CD4-positive, alpha-beta T cell treated with Interleukin-21 for 1 hour (primary cell): ENCODE measurements at regions not wholly inside any gene's neighbourhood (a gene's known extent, or its start where the extent isn't known, plus 50 kb on each side); places are given as distances from the start of the nearest gene placed in this dataset.

ENCODE experiments used
- DNase-seq: peaks from one replicate; pipeline ENCODE4 v3.0.0-alpha.2; 2020

- DNase-seq: no peak
Measured at GRCh38 chr13:107450931-107451330, 764.4 kb downstream of the LIG4 start.

DNA sequence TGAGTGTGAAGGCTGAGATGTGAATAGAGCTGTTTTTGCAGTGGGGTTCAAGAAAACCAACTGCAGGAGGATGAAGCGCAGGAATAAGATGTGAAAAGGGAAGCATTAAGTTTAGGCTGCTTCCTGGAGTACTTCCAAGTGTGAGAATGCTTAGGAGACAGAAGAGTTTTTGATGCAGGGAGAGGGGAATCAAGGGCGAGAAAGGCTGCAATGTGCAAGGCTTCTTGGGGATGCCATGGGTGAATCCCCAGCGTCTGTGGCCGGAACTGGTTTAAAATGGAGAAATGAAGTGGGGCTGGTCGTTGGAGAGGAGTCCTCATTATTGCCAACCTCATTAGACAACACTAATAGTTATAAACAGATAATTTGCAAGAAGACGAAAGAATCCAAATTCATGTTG is 764.9 kb downstream of the LIG4 start:
- DNase-seq: no peak

- DNase-seq: no peak
Measured at GRCh38 chr13:107447591-107447990, 767.7 kb downstream of the LIG4 start.

DNA sequence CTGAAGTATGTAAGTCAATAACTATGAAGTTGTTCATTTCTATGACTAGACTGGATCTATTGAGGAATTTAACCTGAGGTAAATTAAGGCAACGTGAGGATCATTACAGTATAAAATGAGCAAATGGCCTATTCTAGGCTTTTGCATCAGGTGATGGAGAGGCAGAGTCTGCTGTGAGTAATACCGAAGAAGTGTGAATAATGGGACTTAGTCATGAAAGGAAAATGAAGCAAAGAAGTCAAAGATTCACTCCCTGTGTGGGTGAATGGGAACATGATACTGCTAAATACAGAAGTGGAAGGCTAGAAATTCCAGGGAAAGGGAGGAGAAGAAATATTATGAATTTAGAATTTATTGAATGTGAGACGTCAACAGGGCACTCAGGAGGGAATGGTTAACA is 774.1 kb downstream of the LIG4 start:
- no peak for DNase-seq

DNA sequence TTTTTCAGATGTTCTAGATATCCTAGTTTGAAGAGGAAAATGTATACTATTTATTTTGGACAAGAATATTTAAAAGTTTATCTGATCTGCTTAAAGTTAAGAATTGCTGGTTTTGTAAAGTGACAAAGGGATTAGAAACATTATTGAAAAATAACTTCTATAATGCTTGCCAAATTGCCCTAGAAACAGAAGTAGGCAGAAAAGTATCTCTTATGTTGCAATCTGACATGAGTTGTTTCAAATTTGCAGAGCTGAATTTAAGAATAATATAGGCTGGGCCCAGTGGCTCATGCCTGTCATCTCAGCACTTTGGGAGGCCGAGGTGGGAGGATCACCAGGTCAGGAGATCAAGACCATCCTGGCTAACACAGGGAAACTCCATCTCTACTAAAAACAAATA is 777.1 kb downstream of the LIG4 start:
- no peak for DNase-seq

GRCh38 chr13:107434347-107434746 is 781.0 kb downstream of the LIG4 start:
- DNase-seq: no peak

GRCh38 chr13:107427536-107427935 is 787.8 kb downstream of the LIG4 start:
- DNase-seq: no peak

DNA sequence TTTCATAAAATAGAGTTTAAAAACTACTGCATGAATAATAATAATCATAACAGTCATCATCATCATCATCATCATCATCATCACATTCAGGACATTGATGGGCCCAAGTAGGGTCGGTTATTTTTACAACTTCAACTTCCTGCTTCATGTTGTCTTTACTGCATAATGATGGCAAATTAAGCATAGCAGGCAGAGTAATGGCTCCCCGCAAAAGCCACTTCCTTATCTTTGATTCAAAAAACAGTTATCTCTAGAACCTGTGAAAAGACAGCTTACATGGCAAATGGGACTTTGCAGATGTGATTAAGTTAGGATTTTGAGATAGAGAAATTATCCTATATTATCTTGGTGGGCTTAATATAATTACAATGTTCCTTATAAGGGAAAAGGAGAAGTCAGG is 792.9 kb downstream of the LIG4 start:
- DNase-seq: no peak

DNA sequence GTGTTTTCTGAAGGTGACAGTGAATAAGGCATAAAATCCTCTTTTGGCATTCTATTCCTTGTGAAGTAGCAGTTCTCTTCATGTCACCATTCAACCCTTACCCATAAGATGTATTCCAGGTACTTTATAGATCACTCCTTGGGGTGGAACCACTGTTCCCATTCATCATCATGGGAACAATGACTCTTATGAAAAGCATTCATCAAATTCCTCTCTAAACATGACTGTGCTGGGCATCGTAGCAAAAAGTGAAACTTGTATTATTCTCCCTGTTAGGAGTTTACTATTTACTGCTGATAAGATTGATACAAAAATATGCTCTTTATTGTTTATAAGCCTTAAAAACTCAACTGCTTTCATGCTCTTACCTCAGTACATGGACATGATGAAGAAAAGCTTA is 793.4 kb downstream of the LIG4 start:
- DNase-seq: no peak

GRCh38 chr13:107421028-107421427 is 794.3 kb downstream of the LIG4 start:
- DNase-seq: no peak

DNA sequence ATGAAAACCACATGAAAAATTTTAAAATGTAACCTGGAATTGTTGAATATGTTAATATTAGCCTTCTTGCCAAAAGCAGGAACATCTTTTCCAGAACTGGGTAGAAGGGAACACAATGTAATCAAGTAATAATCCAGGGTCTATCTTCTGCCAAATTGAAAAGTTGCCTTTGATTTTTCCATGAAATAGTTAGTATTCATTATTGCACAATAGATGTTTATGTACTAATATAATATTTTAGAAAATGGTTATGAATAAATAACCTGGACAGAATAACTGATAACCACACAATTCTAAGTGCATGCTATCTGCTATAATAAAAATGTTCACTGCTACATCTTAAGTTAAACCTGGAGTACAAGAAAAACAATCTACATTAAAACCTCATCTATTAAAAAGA is 802.3 kb downstream of the LIG4 start:
- DNase-seq: no peak

DNA sequence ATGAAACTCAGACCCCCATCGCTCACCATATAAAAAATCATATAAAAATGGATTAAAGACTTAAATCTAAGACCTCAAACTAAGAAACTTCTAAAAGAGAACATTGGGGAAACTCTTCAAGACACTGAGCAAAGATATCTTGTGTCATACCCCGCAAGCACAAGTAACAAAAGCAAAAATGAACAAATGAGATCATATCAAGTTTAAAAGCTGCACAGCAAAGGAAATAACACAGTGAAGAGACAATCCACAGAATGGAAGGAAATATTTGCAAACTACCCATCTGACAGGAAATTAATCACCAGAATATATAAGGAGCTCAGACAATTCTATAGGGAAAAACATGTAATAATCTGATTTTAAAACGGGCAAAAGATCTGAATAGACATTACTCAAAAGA is 808.3 kb downstream of the LIG4 start:
- DNase-seq: no peak

GRCh38 chr13:107395927-107396662 is 819.2 kb downstream of the LIG4 start:
- DNase-seq: no peak

DNA sequence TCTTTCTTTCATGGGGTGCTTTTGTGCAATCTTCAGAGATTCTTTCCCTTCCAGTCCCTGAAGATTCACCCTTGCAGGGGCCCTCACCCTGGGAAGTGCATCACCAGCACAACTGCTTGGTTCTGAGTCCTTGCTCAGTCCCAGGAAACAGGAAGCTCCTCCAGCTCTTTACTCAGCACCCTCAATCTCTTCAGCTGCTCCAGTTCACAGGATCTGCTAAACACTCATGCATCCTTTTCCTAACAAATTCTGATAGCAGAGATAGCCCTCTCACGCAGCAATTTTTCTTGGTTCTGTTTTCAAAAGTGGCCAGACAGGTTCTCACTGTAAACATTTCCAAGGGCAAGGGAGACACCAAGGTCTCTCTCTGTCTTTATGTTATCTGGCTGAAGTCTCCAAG is 823.1 kb downstream of the LIG4 start:
- DNase-seq: no peak

- no peak for DNase-seq
Measured at GRCh38 chr13:107387525-107387924, 819.6 kb upstream of the ARGLU1 start.

DNA sequence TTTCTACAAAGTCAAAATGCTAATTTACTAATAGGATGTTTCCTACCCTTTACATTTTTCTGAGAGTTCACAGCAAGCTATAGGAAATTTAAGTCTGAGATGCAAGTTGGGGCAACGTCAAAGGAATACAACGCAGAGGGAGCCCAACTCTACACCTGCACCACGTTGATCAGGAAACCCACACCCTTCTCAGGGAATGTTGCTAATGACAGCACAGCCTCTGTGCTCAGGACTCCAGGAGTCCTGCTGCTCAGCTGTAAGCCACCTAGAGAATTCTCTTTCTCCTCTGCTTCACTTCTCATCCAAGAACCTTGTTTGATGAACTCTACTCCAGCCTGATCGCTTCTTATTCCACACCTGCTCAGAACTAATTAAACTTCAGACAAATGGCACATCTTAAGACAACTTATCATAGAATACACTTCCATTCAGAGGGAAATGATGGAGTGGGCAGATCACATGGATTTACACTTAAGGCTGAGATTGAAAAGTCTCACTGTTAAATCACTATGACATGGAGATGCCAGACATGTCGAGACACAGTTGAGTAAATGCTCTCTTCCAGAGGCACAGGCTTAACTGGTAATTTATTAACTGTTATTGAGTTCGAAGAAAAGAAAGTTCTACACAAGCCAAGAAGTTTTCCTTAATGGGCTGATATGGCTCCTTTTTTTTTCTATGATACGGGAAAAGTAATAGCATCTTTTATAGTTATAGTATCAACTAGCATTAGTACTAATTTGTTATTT is 811.6 kb upstream of the ARGLU1 start:
- no peak for DNase-seq

- DNase-seq: no peak
Measured at GRCh38 chr13:107376341-107377125, 808.6 kb upstream of the ARGLU1 start.

DNA sequence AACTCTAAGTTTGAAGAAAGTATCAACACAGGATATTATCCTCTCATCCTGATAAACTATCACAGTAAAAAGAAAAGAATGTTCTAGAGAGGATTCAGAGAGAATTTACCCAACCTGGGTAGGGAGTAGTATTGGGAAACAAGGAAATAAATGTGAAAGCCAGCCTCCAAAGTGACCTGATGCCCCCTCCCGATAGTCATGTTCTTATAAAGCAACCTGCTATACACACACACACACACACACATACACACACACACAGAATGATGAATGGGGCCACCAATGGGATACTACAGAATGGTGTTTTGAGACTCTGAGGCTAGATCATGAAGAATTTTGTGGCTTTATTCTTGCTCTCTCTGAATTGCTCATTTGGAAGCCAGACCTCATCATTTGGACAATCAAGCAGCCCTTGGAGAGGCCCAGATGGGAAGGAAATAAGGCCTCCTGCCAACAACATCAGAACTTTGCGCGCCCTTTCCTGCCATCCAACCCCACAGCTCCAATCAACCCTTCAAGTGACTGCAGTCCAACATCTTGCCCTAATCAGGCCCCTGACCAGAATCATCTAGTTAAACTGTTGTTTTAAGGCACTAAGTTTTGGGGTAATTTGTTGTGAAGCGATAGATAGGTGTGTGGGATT is 807.9 kb upstream of the ARGLU1 start:
- no peak for DNase-seq

DNA sequence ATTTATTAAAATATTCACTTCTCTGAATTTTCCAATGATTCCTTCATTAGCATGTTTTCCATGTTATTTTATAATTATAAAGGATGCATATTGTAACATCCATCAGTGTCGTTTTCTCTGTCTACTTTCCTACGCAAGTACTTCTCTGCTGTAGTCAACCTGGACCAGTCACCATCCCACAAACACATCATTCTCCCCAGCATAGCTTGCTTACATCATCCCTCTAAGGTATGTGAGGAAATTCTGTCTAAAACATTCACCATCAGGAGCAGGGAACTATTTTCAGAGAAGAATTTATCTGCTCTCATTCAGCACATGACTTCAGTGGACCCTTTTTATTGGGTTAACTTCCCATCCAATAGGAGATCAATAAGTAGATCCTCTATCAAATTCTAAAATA is 806.1 kb upstream of the ARGLU1 start:
- no peak for DNase-seq

GRCh38 chr13:107373551-107373950 is 805.6 kb upstream of the ARGLU1 start:
- no peak for DNase-seq

DNA sequence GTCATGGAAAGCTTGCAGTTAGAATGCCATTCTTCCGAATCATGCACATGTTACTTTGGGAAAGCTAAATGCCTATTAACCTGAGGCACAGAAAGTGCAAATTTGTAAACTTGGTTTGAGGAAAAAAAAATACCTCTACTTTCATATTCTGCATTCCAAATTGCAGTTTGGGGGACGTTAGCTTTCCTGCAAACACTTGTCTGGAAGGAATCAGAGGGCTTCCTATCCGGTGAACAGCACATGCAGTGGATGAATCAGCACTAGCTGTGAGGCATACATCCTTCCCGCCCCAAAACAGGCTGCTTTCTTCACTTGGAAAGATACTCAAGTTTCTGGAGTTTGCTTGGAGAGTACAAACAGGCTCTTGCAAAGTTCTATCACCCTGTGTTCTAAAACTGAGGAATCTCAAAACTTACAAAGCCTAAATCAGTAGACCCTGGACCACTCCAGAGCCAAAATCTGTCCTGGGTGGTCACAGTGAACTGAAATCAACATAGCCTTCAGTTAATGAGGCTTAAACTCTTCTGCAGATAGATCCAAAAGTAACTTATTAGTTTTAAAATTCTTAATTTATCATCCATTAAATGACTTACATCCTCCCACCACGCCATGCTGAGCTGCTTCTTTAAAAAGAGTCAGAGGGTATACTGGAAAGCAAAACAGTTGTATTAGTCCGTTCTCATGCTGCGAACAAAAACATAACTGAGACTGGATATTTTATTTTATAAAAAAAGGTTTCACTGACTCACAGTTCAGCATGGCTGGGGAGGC is 802.3 kb upstream of the ARGLU1 start:
- no peak for DNase-seq

DNA sequence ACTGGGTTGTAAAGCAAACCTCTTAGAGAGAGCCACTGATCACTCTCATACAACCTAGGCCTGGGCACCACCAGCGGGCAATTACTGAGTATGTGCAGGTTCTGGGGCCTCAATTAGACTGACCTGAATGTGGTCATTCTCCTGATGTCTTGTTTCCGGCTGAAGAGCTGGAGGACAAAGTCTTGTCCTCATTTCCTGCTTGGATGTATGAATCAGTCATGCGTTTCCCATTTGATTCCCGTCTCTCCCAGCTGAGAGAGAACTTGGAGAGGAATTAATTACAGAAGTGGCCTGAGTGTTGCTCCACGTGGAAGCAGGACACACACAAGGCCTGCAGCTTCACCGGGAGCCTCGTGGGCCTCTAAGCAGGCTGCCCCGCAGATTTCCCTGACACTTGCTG is 799.3 kb upstream of the ARGLU1 start:
- no peak for DNase-seq
